ENCODE measurements at regions not wholly inside any gene's neighbourhood (a gene's known extent, or its start where the extent isn't known, plus 50 kb on each side); places are given as distances from the start of the nearest gene placed in this dataset.
"Not testable (repeated sequence)": the region's sequence is repeated elsewhere in the genome, so short reads cannot be mapped to it uniquely, and the experiment has no call there.

DNA sequence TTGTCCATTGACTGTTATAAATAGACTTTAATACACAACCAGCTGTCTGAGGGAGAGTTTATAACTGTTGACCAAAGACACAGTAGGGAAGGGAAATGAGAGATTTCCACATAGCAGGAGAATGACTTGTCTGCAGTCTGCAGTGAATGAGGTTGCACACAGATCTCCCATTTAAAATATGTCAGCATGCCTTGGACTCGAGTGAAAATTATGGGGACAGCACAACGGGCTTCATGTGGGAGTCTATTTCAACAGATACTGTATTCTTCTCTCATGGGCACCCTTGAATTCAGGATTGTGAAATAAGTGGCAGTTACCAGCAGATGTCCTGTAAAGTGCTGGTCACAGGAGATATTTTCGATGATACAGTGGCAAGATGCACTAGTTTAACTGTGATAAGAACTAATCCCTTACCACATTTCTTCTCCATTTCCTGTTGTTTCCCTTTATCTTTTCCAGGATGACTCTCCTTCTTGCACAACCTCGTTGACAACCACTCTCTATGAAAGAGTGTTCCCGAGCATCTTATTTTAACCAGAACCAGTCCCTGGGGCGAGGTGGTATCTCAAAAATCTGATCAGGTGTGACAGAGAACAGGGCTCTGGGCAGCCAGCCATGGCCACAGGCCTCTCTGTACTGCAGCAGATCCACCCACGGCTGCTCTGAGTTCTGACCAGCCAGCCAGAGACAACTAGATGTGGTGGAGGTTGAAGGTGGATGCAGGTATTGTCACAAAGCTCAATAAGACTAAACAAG lies 51.5 kb upstream of the MAP3K1 start:
- peaks cover 2% of the 10 kb centered on the region for H3K4me1 ChIP-seq (ENCODE audit: control insufficient read depth, insufficient read depth, low read length)
- H3K36me3 ChIP-seq (ENCODE audit: control insufficient read depth, insufficient read depth, low read length) = no peaks in the 10 kb centered on the region
- DNase-seq = peak; percentile 33 to 54
- H3K9me3 ChIP-seq (ENCODE audit: control insufficient read depth, low read depth, low read length) = no peaks in the 10 kb centered on the region
- no CpG with 5 or more reads among the region's 7 CpGs for WGBS (ENCODE audit: insufficient coverage, low lambda C conversion rate)
- peak overlapping the region; percentile 32 for H3K27ac ChIP-seq (ENCODE audit: low read length)
- no peak overlapping the region for H3K4me3 ChIP-seq (ENCODE audit: low read length)
- no peaks in the 10 kb centered on the region for H3K27me3 ChIP-seq (ENCODE audit: control insufficient read depth, insufficient read depth, low read length)

DNA sequence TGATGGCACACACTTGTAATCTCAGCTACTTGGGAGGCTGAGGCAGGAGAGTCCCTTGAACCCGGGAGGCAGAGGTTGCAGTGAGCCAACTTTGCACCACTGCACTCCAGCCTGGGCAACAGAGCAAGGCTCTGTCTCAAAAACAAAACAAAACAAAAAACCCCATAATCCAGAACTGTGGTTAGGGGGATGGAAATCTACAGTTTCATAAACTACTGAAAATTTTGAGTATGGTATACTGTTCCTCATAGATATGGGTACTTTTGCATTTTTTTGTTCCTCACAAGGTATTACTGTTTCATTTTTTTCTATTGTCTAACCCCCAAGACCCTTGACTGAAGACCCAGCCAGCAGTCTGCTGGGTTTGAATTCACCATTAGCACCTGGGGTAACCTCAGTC lies 52.2 kb upstream of the MAP3K1 start:
- Histone ChIP-seq H3K27me3 (ENCODE audit: control insufficient read depth, insufficient read depth, low read length) (no peaks in the 10 kb centered on the region), H3K4me3 (ENCODE audit: low read length) (no peak overlapping the region), H3K9me3 (ENCODE audit: control insufficient read depth, low read depth, low read length) (no peaks in the 10 kb centered on the region), H3K36me3 (ENCODE audit: control insufficient read depth, insufficient read depth, low read length) (no peaks in the 10 kb centered on the region), H3K27ac (ENCODE audit: low read length) (peak overlapping the region; percentile 32), H3K4me1 (ENCODE audit: control insufficient read depth, insufficient read depth, low read length) (peaks cover 2% of the 10 kb centered on the region)
- DNase-seq = no peak
- no CpG with 5 or more reads among the region's 1 CpG for WGBS (ENCODE audit: insufficient coverage, low lambda C conversion rate)

DNA sequence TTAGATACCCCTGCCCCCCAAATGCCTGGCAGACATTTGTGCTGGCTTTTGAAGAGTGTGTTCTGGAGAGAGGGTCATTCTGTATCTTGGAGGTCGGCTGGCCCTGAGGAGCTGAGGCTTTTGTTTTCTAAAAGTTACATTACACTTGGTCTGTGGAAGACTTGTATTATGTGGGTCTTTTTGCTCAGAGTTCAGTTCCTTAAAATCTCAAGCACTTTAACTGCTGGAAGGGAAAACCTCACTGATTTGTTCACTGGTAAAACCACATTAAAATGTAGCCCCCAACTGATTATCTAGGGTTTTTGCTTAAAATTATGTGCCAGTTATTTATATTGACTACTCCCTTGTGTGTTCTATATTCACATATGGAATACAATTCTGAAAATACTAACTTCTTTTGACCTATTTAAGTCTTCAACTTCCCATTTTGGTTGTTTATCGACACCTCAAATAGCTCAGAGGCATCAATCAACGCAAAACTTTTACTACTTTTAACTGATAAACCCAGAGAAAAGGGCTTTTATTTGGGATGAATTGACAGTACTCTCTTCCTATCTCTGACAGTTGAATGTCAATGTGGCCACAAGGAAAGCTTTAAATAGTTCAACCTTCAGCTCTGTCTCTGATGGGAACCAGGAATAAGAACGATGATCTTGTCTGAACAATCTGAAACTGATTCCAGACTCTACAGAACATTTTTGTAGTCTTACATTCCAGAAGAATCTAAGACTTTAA lies 54.0 kb upstream of the MAP3K1 start:
- H3K27ac ChIP-seq (ENCODE audit: low read length) = no peak overlapping the region
- no CpG with 5 or more reads among the region's 4 CpGs for WGBS (ENCODE audit: insufficient coverage, low lambda C conversion rate)

GRCh38 chr5:56760723-56761122 lies 54.6 kb upstream of the MAP3K1 start:
- no peaks in the 10 kb centered on the region for H3K9me3 ChIP-seq (ENCODE audit: control insufficient read depth, low read depth, low read length)
- no peaks in the 10 kb centered on the region for H3K36me3 ChIP-seq (ENCODE audit: control insufficient read depth, insufficient read depth, low read length)
- no peak for DNase-seq
- WGBS (ENCODE audit: insufficient coverage, low lambda C conversion rate) = no CpG with 5 or more reads among the region's 5 CpGs
- peaks cover 2% of the 10 kb centered on the region for H3K4me1 ChIP-seq (ENCODE audit: control insufficient read depth, insufficient read depth, low read length)
- H3K27me3 ChIP-seq (ENCODE audit: control insufficient read depth, insufficient read depth, low read length) = no peaks in the 10 kb centered on the region
- no peak overlapping the region for H3K27ac ChIP-seq (ENCODE audit: low read length)
- no peak overlapping the region for H3K4me3 ChIP-seq (ENCODE audit: low read length)

More for the DNA sequence above, 54.0 kb upstream of the MAP3K1 start:
- H3K9me3 ChIP-seq (ENCODE audit: control insufficient read depth, low read depth, low read length) = no peaks in the 10 kb centered on the region
- H3K4me1 ChIP-seq (ENCODE audit: control insufficient read depth, insufficient read depth, low read length) = peaks cover 2% of the 10 kb centered on the region
- H3K36me3 ChIP-seq (ENCODE audit: control insufficient read depth, insufficient read depth, low read length) = no peaks in the 10 kb centered on the region
- no peaks in the 10 kb centered on the region for H3K27me3 ChIP-seq (ENCODE audit: control insufficient read depth, insufficient read depth, low read length)
- no peak overlapping the region for H3K4me3 ChIP-seq (ENCODE audit: low read length)
- DNase-seq = no peak

- no peak overlapping the region for H3K27ac ChIP-seq (ENCODE audit: low read length)
- no peaks in the 10 kb centered on the region for H3K36me3 ChIP-seq (ENCODE audit: control insufficient read depth, insufficient read depth, low read length)
- H3K27me3 ChIP-seq (ENCODE audit: control insufficient read depth, insufficient read depth, low read length) = no peaks in the 10 kb centered on the region
- H3K9me3 ChIP-seq (ENCODE audit: control insufficient read depth, low read depth, low read length) = no peaks in the 10 kb centered on the region
- H3K4me3 ChIP-seq (ENCODE audit: low read length) = no peak overlapping the region
- peak in 1 of 2 donors; percentile 35 for DNase-seq
- peaks cover 2% of the 10 kb centered on the region for H3K4me1 ChIP-seq (ENCODE audit: control insufficient read depth, insufficient read depth, low read length)
- no CpG with 5 or more reads among the region's 4 CpGs for WGBS (ENCODE audit: insufficient coverage, low lambda C conversion rate)
Observed at GRCh38 chr5:56759521-56760216, 55.7 kb upstream of the MAP3K1 start.

- H3K4me1 ChIP-seq (ENCODE audit: control insufficient read depth, insufficient read depth, low read length) = no peaks in the 10 kb centered on the region
- H3K36me3 ChIP-seq (ENCODE audit: control insufficient read depth, insufficient read depth, low read length) = no peaks in the 10 kb centered on the region
- no peaks in the 10 kb centered on the region for H3K27me3 ChIP-seq (ENCODE audit: control insufficient read depth, insufficient read depth, low read length)
- H3K9me3 ChIP-seq (ENCODE audit: control insufficient read depth, low read depth, low read length) = no peaks in the 10 kb centered on the region
- no peak for DNase-seq
- WGBS (ENCODE audit: insufficient coverage, low lambda C conversion rate) = no CpG with 5 or more reads among the region's 5 CpGs
- no peak overlapping the region for H3K4me3 ChIP-seq (ENCODE audit: low read length)
- H3K27ac ChIP-seq (ENCODE audit: low read length) = no peak overlapping the region
Observed at GRCh38 chr5:56757077-56757476, 58.3 kb upstream of the MAP3K1 start.

DNA sequence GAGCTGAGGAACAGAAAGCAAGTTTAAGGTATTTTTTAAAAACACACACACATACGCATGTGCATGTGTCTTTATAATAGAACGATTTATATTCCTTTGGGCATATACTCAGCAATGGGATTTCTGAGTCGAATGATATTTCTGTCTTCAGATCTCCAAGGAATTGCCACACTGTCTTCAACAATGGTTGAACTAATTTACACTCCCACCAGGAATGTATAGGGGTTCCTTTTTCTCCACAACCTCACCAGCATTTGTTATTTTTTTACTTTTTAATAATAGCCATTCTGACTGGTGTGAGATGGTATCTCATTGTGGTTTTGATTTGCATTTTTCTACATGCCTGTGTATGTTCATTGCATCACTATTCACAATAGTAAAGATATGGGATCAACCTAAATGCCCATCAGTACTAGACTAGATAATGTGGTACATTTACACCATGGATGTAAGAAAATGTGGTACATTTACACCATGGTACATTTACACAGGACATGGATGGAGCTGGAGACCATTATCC lies 60.3 kb upstream of the MAP3K1 start:
- Histone ChIP-seq H3K36me3 (ENCODE audit: control insufficient read depth, insufficient read depth, low read length) (no peaks in the 10 kb centered on the region), H3K4me1 (ENCODE audit: control insufficient read depth, insufficient read depth, low read length) (no peaks in the 10 kb centered on the region), H3K27me3 (ENCODE audit: control insufficient read depth, insufficient read depth, low read length) (no peaks in the 10 kb centered on the region), H3K4me3 (ENCODE audit: low read length) (no peak overlapping the region), H3K27ac (ENCODE audit: low read length) (no peak overlapping the region), H3K9me3 (ENCODE audit: control insufficient read depth, low read depth, low read length) (no peaks in the 10 kb centered on the region)
- no peak for DNase-seq
- no CpG with 5 or more reads among the region's 3 CpGs for WGBS (ENCODE audit: insufficient coverage, low lambda C conversion rate)

DNA sequence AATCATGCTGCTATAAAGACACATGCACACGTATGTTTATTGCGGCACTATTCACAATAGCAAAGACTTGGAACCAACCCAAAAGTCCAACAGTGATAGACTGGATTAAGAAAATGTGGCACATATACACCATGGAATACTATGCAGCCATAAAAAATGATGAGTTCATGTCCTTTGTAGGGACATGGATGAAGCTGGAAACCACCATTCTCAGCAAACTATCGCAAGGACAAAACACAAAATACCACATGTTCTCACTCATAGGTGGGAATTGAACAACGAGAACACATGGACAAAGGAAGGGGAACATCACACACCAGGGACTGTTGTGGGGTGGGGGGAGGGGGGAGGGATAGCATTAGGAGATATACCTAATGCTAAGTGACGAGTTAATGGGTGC lies 61.8 kb upstream of the MAP3K1 start:
- not testable (repeated sequence) for H3K4me3 ChIP-seq (ENCODE audit: low read length); H3K4me1 ChIP-seq (ENCODE audit: control insufficient read depth, insufficient read depth, low read length); H3K27ac ChIP-seq (ENCODE audit: low read length); DNase-seq; H3K27me3 ChIP-seq (ENCODE audit: control insufficient read depth, insufficient read depth, low read length); H3K36me3 ChIP-seq (ENCODE audit: control insufficient read depth, insufficient read depth, low read length); H3K9me3 ChIP-seq (ENCODE audit: control insufficient read depth, low read depth, low read length)
- no CpG with 5 or more reads among the region's 5 CpGs for WGBS (ENCODE audit: insufficient coverage, low lambda C conversion rate)

DNA sequence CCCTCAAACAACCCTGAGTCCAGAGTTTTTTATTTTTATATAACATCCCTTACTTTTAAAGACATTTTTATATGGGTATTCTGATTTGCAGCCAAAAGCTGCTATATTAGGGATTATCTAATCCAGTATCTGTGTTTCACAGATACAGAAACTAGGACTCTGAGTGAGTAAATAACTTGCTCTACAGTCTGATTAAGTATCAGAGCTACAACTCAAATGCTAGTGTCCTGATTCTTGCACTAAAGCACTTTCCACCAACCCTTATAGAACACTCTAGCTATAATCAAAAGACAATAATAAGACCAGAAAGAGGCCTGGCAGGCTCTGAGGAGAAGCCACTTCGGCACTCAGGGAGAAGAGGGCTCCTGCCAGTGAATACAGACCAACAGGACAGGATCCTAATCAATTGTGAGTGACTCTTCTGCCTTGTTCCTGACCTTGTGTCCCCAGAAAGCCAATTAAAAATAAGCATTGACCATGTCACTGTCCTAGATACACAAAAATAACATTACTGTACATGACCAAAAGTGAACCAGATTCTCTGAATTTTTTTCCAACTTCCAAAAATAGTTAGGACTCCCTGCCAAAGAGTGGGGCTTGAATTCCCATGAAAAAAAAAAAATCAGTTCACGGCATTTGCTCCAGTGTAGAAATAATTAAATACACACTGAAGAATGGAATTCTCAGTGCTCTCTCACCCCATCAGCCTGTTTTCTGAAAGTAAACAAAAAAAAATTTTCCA lies 63.6 kb upstream of the MAP3K1 start:
- no peak for DNase-seq
- no peak overlapping the region for H3K4me3 ChIP-seq (ENCODE audit: low read length)
- no peaks in the 10 kb centered on the region for H3K4me1 ChIP-seq (ENCODE audit: control insufficient read depth, insufficient read depth, low read length)
- no CpG with 5 or more reads among the region's 2 CpGs for WGBS (ENCODE audit: insufficient coverage, low lambda C conversion rate)
- H3K27me3 ChIP-seq (ENCODE audit: control insufficient read depth, insufficient read depth, low read length) = no peaks in the 10 kb centered on the region
- H3K27ac ChIP-seq (ENCODE audit: low read length) = no peak overlapping the region
- H3K9me3 ChIP-seq (ENCODE audit: control insufficient read depth, low read depth, low read length) = no peaks in the 10 kb centered on the region
- H3K36me3 ChIP-seq (ENCODE audit: control insufficient read depth, insufficient read depth, low read length) = no peaks in the 10 kb centered on the region

DNA sequence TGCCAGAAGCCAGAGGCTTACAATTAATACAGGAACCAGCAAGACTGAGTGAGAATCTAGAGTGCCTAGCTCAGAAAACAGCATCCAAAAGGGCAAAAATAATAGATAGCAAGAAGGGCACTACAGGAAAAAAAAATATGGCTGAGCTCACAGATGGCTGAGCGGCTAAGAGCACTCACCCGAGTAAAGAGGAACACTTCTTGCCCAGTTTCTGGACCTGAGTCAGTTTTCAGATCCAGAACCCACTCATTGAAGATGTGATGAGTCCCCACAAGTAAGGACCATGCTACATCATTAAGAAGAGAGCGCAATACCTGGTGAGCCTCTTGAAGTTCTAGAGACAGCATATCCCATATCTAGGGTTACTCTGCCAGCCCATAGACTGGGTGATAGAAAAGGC lies 65.5 kb upstream of the MAP3K1 start:
- no CpG with 5 or more reads among the region's 3 CpGs for WGBS (ENCODE audit: insufficient coverage, low lambda C conversion rate)
- Histone ChIP-seq H3K36me3 (ENCODE audit: control insufficient read depth, insufficient read depth, low read length) (no peaks in the 10 kb centered on the region), H3K27ac (ENCODE audit: low read length) (no peak overlapping the region), H3K4me3 (ENCODE audit: low read length) (no peak overlapping the region), H3K9me3 (ENCODE audit: control insufficient read depth, low read depth, low read length) (no peaks in the 10 kb centered on the region), H3K4me1 (ENCODE audit: control insufficient read depth, insufficient read depth, low read length) (no peaks in the 10 kb centered on the region), H3K27me3 (ENCODE audit: control insufficient read depth, insufficient read depth, low read length) (no peaks in the 10 kb centered on the region)
- DNase-seq = no peak
